Vagina (tissue), 2 donors: ENCODE measurements at regions not wholly inside any gene's neighbourhood (a gene's known extent, or its start where the extent isn't known, plus 50 kb on each side); places are given as distances from the start of the nearest gene placed in this dataset.

Experiments used
- POLR2A ChIP-seq, 2 donors: fragments of 450-650 bp; IDR thresholded peaks; one replicate each; pipeline ENCODE4 v1.6.1; 2017; ENCODE audit warnings: antibody characterized with exemption in 2 of 2, mild to moderate bottlenecking in 2 of 2, moderate library complexity in 2 of 2
- POLR2AphosphoS5 ChIP-seq, 2 donors: sonication (generic); formaldehyde crosslinking; IDR thresholded peaks; one replicate each; pipeline ENCODE4 v1.9.0; 2017; ENCODE audit warnings: antibody characterized with exemption in 2 of 2, mild to moderate bottlenecking in 2 of 2, low read depth in 1 of 2; ENCODE audit not compliant: insufficient read depth in 1 of 2
- TF ChIP-seq, protein P1 (sequence below), 3 experiments: fragments of 450-650 bp in 2 of 3; fragments of 200-600 bp in 1 of 3; sonication (generic) in 1 of 3; IDR thresholded peaks; one replicate each; pipeline ENCODE4 v1.5.1; 2017 to 2019; ENCODE audit warnings: antibody characterized with exemption in 3 of 3, mild to moderate bottlenecking in 2 of 3, moderate library complexity in 2 of 3

DNA sequence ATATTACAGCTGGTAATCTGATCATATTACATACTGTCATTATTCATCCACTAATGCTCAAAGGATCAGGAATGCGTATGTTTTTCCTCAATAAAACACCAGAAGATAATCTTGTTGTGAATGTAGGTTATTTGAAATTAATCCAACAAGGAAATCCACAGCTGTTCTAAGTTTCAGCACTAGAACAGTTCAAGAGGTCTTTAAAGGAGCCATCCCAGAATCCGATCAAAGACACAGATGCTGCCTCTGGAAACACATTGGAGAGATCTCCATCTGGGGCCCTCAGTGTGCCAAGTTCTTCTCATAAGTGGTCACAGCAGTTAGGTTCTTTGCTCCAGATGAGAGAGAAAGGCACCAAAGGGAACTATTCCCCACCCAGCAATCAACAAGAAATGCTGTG, 1955.1 kb upstream of the RAG2 start:
- TF ChIP-seq, protein P1, sequence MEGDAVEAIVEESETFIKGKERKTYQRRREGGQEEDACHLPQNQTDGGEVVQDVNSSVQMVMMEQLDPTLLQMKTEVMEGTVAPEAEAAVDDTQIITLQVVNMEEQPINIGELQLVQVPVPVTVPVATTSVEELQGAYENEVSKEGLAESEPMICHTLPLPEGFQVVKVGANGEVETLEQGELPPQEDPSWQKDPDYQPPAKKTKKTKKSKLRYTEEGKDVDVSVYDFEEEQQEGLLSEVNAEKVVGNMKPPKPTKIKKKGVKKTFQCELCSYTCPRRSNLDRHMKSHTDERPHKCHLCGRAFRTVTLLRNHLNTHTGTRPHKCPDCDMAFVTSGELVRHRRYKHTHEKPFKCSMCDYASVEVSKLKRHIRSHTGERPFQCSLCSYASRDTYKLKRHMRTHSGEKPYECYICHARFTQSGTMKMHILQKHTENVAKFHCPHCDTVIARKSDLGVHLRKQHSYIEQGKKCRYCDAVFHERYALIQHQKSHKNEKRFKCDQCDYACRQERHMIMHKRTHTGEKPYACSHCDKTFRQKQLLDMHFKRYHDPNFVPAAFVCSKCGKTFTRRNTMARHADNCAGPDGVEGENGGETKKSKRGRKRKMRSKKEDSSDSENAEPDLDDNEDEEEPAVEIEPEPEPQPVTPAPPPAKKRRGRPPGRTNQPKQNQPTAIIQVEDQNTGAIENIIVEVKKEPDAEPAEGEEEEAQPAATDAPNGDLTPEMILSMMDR (IDR thresholded peaks at IDR 0.05): no peak
- TF ChIP-seq POLR2AphosphoS5 (IDR thresholded peaks at IDR 0.05; ENCODE audit: insufficient read depth in 1 of 2, low read depth in 1 of 2) (no peak), POLR2A (IDR thresholded peaks at IDR 0.05) (no peak)
